SK-N-SH (cell line): ENCODE measurements at regions not wholly inside any gene's neighbourhood (a gene's known extent, or its start where the extent isn't known, plus 50 kb on each side); places are given as distances from the start of the nearest gene placed in this dataset.

Source experiments
- CTCF ChIA-PET: fragments of 300-600, 350-600 bp; formaldehyde crosslinking; extraction: SDS; loops from one replicate; lab custom pipeline; 2021; lab: Yijun Ruan, JAX
- POLR2A ChIA-PET: fragments of 350-600 bp; sonication (Branson Sonifier 250); formaldehyde crosslinking; extraction: SDS; loops from one replicate; lab custom pipeline; 2020; ENCODE audit warnings: antibody characterized with exemption, inconsistent platforms; lab: Yijun Ruan, JAX
- DNase-seq: peaks from one replicate; pipeline ENCODE4 v3.0.0; 2012
- H2AFZ ChIP-seq: fragments of 200-600 bp; sonication (generic); 2 replicates; pipeline ENCODE4 v1.8.1; 2016; ENCODE audit warnings: antibody characterized with exemption, mild to moderate bottlenecking, low read depth
- H3F3A ChIP-seq: fragments of 200-600 bp; sonication (generic); replicated peaks from 2 replicates; pipeline ENCODE3; 2016; ENCODE audit warnings: antibody characterized with exemption, mild to moderate bottlenecking; ENCODE audit not compliant: insufficient read depth
- H3K27ac ChIP-seq, 2 experiments: fragments of 200-500 bp in 1 of 2; fragments of 200-600 bp in 1 of 2; sonication (Bioruptor generic) in 1 of 2; sonication (generic), shearing (Covaris generic) in 1 of 2; 2 replicates each; pipeline versions ENCODE4 v1.5.1 to v1.6.1; 2014 to 2016; ENCODE audit warnings: low read depth in 2 of 2, inconsistent platforms in 1 of 2, low read length in 1 of 2, mild to moderate bottlenecking in 1 of 2, mixed read lengths in 1 of 2
- H3K27me3 ChIP-seq: fragments of 200-600 bp; sonication (generic), shearing (Covaris generic); 2 replicates; pipeline ENCODE4 v1.6.1; 2016; ENCODE audit warnings: mixed run types; ENCODE audit not compliant: insufficient read depth
- H3K36me3 ChIP-seq, 2 experiments: fragments of 200-500 bp in 1 of 2; fragments of 200-600 bp in 1 of 2; sonication (Bioruptor generic) in 1 of 2; sonication (generic) in 1 of 2; replicated peaks in 1 of 2; 2 replicates each; pipeline versions ENCODE3 to v1.5.1; 2014 to 2016; ENCODE audit warnings: low read length in 1 of 2, mild to moderate bottlenecking in 1 of 2; ENCODE audit not compliant: insufficient read depth in 2 of 2, control insufficient read depth in 1 of 2
- H3K4me1 ChIP-seq, 2 experiments: fragments of 200-500 bp in 1 of 2; fragments of 200-600 bp in 1 of 2; sonication (Bioruptor generic) in 1 of 2; sonication (generic), shearing (Covaris generic) in 1 of 2; 2 replicates each; pipeline versions ENCODE4 v1.5.1 to v1.6.1; 2014 to 2016; ENCODE audit warnings: low read depth in 1 of 2, low read length in 1 of 2, mixed run types in 1 of 2; ENCODE audit not compliant: insufficient read depth in 2 of 2, control insufficient read depth in 1 of 2
- H3K4me2 ChIP-seq: fragments of 200-600 bp; sonication (generic), shearing (Covaris generic); 2 replicates; pipeline ENCODE4 v1.6.1; 2017; ENCODE audit warnings: mixed run types
- H3K4me3 ChIP-seq, 2 experiments: fragments of 200-500 bp in 1 of 2; fragments of 200-600 bp in 1 of 2; sonication (Bioruptor generic) in 1 of 2; sonication (generic), shearing (Covaris generic) in 1 of 2; 2 replicates each; pipeline versions ENCODE4 v1.5.1 to v1.8.1; 2014 to 2016; ENCODE audit warnings: low read depth in 2 of 2, inconsistent platforms in 1 of 2, low read length in 1 of 2, mild to moderate bottlenecking in 1 of 2, mixed read lengths in 1 of 2, moderate library complexity in 1 of 2
- H3K79me2 ChIP-seq: fragments of 200-600 bp; sonication (generic); 2 replicates; pipeline ENCODE4 v1.8.1; 2017; ENCODE audit warnings: mild to moderate bottlenecking; ENCODE audit not compliant: insufficient read depth
- H3K9ac ChIP-seq: fragments of 200-600 bp; sonication (generic); 2 replicates; pipeline ENCODE4 v1.6.1; 2017; ENCODE audit warnings: mixed run types
- H3K9me2 ChIP-seq: fragments of 200-600 bp; sonication (generic); 2 replicates; pipeline ENCODE4 v1.6.1; 2017; ENCODE audit warnings: mixed run types
- H3K9me3 ChIP-seq: fragments of 200-600 bp; sonication (generic); 2 replicates; pipeline ENCODE4 v1.6.1; 2017; ENCODE audit warnings: mixed run types, mild to moderate bottlenecking, moderate library complexity
- H4K20me1 ChIP-seq: fragments of 200-600 bp; sonication (generic); 2 replicates; pipeline ENCODE4 v1.6.1; 2017; ENCODE audit warnings: mild to moderate bottlenecking, mixed run types; ENCODE audit not compliant: insufficient read depth
- CHD2 ChIP-seq: fragments of 150-350 bp; IDR thresholded peaks from 2 replicates; pipeline ENCODE4 v1.6.1; 2018; ENCODE audit warnings: low read length; ENCODE audit not compliant: partially characterized antibody
- EP300 ChIP-seq, 2 experiments: IDR thresholded peaks; 2 replicates each; pipeline versions ENCODE4 v1.4.0 to v1.6.1; 2012; ENCODE audit warnings: borderline replicate concordance in 1 of 2, low read depth in 1 of 2, low read length in 1 of 2
- FOXM1 ChIP-seq: IDR thresholded peaks from 2 replicates; pipeline ENCODE4 v1.4.0; 2012; ENCODE audit warnings: low read depth, mild to moderate bottlenecking
- GABPA ChIP-seq: IDR thresholded peaks from 2 replicates; pipeline ENCODE4 v1.4.0; 2012; ENCODE audit warnings: low read depth, mild to moderate bottlenecking
- MXI1 ChIP-seq: IDR thresholded peaks from 2 replicates; pipeline ENCODE4 v1.6.1; 2012; ENCODE audit warnings: mild to moderate bottlenecking, low read depth, low read length, improper control_type of control experiment
- POLR2AphosphoS5 ChIP-seq: IDR thresholded peaks from 2 replicates; pipeline ENCODE4 v1.6.1; 2012; ENCODE audit warnings: low read depth, low read length
- RCOR1 ChIP-seq: fragments of 150-350 bp; IDR thresholded peaks from 2 replicates; pipeline ENCODE4 v1.6.1; 2017; ENCODE audit warnings: antibody characterized with exemption, low read length
- TEAD4 ChIP-seq: IDR thresholded peaks from 2 replicates; pipeline ENCODE4 v1.4.0; 2012; ENCODE audit warnings: mild to moderate bottlenecking, borderline replicate concordance; ENCODE audit not compliant: insufficient read depth
- WGBS: methylation state at CpG from one replicate; pipeline ENCODE4 v1.1.6; 2017; ENCODE audit warnings: low lambda C conversion rate; 5-methylcytosine and 5-hydroxymethylcytosine counted together
- TF ChIP-seq, protein P1 (sequence below): IDR thresholded peaks from 2 replicates; pipeline ENCODE4 v1.6.1; 2012; ENCODE audit warnings: mild to moderate bottlenecking, low read depth, low read length, moderate library complexity

DNA sequence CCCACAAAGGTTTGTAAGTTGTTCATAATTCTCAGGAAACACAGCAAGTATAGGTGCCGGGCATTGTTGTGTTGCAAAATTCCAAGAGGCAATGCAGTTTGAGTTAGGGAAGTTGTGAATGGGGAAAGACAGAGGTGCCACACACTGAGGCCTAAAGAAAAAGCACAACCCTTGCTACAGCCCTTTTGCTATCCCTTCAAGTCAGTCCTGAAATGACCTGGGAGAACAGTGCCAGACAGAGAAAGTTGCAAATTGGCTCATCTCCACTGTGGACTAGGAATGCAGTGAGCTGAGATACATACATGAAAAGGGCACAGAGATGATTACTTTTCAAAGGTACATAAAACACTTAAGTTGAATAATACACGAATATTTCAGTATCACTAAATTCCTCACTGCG, 213.3 kb upstream of the TMTC1 start:
- no peak for DNase-seq
- no peaks in the 10 kb centered on the region for H3K9me2 ChIP-seq
- no peak overlapping the region for H3K4me3 ChIP-seq
- H3K36me3 ChIP-seq = no peaks in the 10 kb centered on the region
- WGBS = 40% methylated on average over 3 of the region's 3 CpGs
- no peak overlapping the region for H2AFZ ChIP-seq
- no peak for TF ChIP-seq MXI1
- TF ChIP-seq CHD2 = no peak
- no peak for TF ChIP-seq RCOR1
- TF ChIP-seq EP300 (IDR thresholded peaks at IDR 0.05; ENCODE audit: borderline replicate concordance in 1 of 2, low read depth in 1 of 2, low read length in 1 of 2) = no peak
- TF ChIP-seq, protein P1, sequence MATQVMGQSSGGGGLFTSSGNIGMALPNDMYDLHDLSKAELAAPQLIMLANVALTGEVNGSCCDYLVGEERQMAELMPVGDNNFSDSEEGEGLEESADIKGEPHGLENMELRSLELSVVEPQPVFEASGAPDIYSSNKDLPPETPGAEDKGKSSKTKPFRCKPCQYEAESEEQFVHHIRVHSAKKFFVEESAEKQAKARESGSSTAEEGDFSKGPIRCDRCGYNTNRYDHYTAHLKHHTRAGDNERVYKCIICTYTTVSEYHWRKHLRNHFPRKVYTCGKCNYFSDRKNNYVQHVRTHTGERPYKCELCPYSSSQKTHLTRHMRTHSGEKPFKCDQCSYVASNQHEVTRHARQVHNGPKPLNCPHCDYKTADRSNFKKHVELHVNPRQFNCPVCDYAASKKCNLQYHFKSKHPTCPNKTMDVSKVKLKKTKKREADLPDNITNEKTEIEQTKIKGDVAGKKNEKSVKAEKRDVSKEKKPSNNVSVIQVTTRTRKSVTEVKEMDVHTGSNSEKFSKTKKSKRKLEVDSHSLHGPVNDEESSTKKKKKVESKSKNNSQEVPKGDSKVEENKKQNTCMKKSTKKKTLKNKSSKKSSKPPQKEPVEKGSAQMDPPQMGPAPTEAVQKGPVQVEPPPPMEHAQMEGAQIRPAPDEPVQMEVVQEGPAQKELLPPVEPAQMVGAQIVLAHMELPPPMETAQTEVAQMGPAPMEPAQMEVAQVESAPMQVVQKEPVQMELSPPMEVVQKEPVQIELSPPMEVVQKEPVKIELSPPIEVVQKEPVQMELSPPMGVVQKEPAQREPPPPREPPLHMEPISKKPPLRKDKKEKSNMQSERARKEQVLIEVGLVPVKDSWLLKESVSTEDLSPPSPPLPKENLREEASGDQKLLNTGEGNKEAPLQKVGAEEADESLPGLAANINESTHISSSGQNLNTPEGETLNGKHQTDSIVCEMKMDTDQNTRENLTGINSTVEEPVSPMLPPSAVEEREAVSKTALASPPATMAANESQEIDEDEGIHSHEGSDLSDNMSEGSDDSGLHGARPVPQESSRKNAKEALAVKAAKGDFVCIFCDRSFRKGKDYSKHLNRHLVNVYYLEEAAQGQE = no peak
- ChIA-PET POLR2A (no interaction called here), CTCF (no interaction called here)
- no peaks in the 10 kb centered on the region for H3K9me3 ChIP-seq
- no peak overlapping the region for H3K4me2 ChIP-seq
- no peaks in the 10 kb centered on the region for H3K4me1 ChIP-seq
- no peaks in the 10 kb centered on the region for H3K79me2 ChIP-seq
- no peak overlapping the region for H3K27ac ChIP-seq
- no peaks in the 10 kb centered on the region for H3K27me3 ChIP-seq
- no peaks in the 10 kb centered on the region for H4K20me1 ChIP-seq
- H3F3A ChIP-seq = no peaks in the 10 kb centered on the region
- no peak overlapping the region for H3K9ac ChIP-seq

DNA sequence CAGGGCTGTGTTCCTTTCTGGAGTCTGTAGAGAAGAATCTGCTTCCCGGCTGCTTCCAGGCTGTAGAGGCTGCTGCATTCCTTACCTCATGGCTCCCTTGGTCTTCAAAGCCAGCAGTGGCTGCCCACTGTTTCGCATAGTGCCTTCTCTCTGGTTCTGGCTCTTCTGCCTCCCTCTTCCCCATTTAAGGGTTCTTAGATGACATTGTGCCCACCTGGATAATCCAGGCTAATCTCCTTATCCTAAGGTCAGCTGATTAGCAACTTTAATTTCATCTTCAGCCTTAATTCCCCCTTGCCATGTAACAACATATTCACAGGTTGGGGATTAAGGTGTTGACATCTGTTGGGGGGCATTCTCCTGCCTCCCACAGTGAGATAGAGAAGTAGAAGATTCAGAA, 208.6 kb upstream of the TMTC1 start:
- Histone ChIP-seq H2AFZ (no peak overlapping the region), H3K9ac (no peak overlapping the region), H3K27me3 (no peaks in the 10 kb centered on the region), H3K79me2 (no peaks in the 10 kb centered on the region), H3K9me3 (no peaks in the 10 kb centered on the region), H3K4me2 (no peak overlapping the region), H3K9me2 (no peaks in the 10 kb centered on the region), H4K20me1 (no peaks in the 10 kb centered on the region), H3K36me3 (no peaks in the 10 kb centered on the region), H3F3A (no peaks in the 10 kb centered on the region), H3K4me1 (no peaks in the 10 kb centered on the region), H3K27ac (no peak overlapping the region), H3K4me3 (no peak overlapping the region)
- no peak for DNase-seq
- ChIA-PET POLR2A (no interaction called here), CTCF (no interaction called here)
- TF ChIP-seq EP300 (IDR thresholded peaks at IDR 0.05; ENCODE audit: borderline replicate concordance in 1 of 2, low read depth in 1 of 2, low read length in 1 of 2) (no peak), POLR2AphosphoS5 (no peak), RCOR1 (no peak), CHD2 (no peak), TEAD4 (no peak), FOXM1 (no peak), GABPA (no peak), MXI1 (no peak)
- WGBS = 87% methylated on average over 2 of the region's 2 CpGs
